Ovary (tissue), 3 donors: ENCODE measurements at regions not wholly inside any gene's neighbourhood (a gene's known extent, or its start where the extent isn't known, plus 50 kb on each side); places are given as distances from the start of the nearest gene placed in this dataset.

ENCODE experiments used
- CTCF ChIP-seq, 3 donors: fragments of 450-650 bp in 2 of 3; fragments of 200-600 bp in 1 of 3; IDR thresholded peaks; one replicate each; pipeline versions ENCODE4 v1.5.1 to v1.8.0; 2016 to 2022; ENCODE audit warnings: antibody characterized with exemption in 3 of 3, mild to moderate bottlenecking in 1 of 3
- POLR2A ChIP-seq: fragments of 450-650 bp; IDR thresholded peaks from one replicate; pipeline ENCODE4 v1.6.1; 2017; ENCODE audit warnings: antibody characterized with exemption, mild to moderate bottlenecking, moderate library complexity
- donor health status: DM: no; HTN: no; CAD: no.

- no peak for TF ChIP-seq CTCF (IDR thresholded peaks at IDR 0.05)
- no peak for TF ChIP-seq POLR2A
Measured at GRCh38 chr20:22473293-22473692, 111.1 kb downstream of the FOXA2 start.
